Nephron progenitor cell (in vitro differentiated cells): ENCODE measurements at regions not wholly inside any gene's neighbourhood (a gene's known extent, or its start where the extent isn't known, plus 50 kb on each side); places are given as distances from the start of the nearest gene placed in this dataset.

ENCODE experiments used
- DNase-seq: peaks from one replicate; pipeline ENCODE4 v3.0.0; 2021
- H3K27ac Mint-ChIP-seq: 2 replicates; pipeline ENCODE4 v1.8.0; 2021; ENCODE audit warnings: mild to moderate bottlenecking, moderate library complexity, mixed read lengths
- H3K27me3 Mint-ChIP-seq: 2 replicates; pipeline ENCODE4 v1.8.0; 2021; ENCODE audit warnings: mild to moderate bottlenecking, low read depth, mixed read lengths; ENCODE audit not compliant: poor library complexity
- H3K36me3 Mint-ChIP-seq: 2 replicates; pipeline ENCODE4 v1.8.0; 2021; ENCODE audit warnings: low read depth, mixed read lengths
- H3K4me1 Mint-ChIP-seq: 2 replicates; pipeline ENCODE4 v1.8.0; 2021; ENCODE audit warnings: mixed read lengths
- H3K4me3 Mint-ChIP-seq: 2 replicates; pipeline ENCODE4 v1.8.0; 2021; ENCODE audit warnings: mild to moderate bottlenecking, moderate library complexity, mixed read lengths
- H3K9me3 Mint-ChIP-seq: 2 replicates; pipeline ENCODE4 v1.8.0; 2021; ENCODE audit warnings: mild to moderate bottlenecking, moderate library complexity, mixed read lengths
- CTCF ChIP-seq: fragments of 200-600 bp; sonication (generic); IDR thresholded peaks from 2 replicates; pipeline ENCODE4 v1.5.0; 2021; ENCODE audit warnings: antibody characterized with exemption

DNA sequence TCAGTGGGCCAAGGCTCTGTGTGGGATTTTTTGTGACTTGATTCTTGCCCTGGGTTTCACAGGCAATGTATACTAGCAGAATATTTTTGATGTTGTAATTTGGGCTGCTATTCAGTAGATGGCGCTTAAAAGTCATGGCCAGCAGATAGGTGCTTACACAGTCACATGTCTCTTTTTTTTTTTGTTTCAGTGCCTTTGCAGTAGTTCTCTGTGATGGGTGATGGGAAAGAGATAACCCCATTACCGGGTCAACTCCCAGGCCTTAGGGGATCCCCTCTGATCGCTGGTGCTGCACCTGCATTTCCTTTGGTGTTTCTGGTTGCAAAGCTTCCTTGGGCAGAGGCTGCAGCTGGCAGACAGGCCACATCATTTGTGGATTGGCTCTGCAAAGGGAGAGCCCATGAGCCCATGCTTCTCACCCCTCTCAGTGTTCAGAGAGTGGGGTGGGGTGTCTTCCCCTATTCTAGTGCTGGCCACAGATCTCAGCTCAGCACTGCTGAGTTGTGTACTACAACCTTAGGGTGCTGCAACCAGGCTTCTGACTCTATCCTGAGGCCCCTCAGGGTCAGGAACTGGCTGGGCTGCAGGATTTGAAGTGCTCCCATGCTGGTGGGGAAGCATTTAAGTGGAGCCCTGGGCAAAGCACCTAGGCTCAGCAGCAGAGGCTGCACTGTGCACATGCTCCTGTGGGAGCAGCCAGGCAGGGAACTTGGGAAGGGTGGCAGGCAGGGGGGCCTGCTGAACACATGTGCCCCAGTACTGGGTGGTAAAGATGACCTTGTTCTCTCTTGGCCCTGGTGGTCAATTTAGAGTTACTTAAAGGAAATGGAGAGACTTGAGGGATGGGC lies 219.8 kb upstream of the SPHKAP start:
- H3K36me3 Mint-ChIP-seq: no peaks in the 10 kb centered on the region

GRCh38 chr2:228387776-228388175 lies 206.3 kb upstream of the SPHKAP start:
- H3K4me1 Mint-ChIP-seq: no peaks in the 10 kb centered on the region
- H3K9me3 Mint-ChIP-seq: no peaks in the 10 kb centered on the region
- no peak for DNase-seq
- no peak for TF ChIP-seq CTCF
- H3K36me3 Mint-ChIP-seq: no peaks in the 10 kb centered on the region
- H3K27me3 Mint-ChIP-seq: no peaks in the 10 kb centered on the region
- no peak overlapping the region for H3K27ac Mint-ChIP-seq
- no peak overlapping the region for H3K4me3 Mint-ChIP-seq

More for the DNA sequence above, 219.8 kb upstream of the SPHKAP start:
- Mint-ChIP-seq H3K9me3 (peaks cover 19% of the 10 kb centered on the region), H3K4me1 (no peaks in the 10 kb centered on the region), H3K27ac (no peak overlapping the region), H3K4me3 (no peak overlapping the region), H3K27me3 (peaks cover 3% of the 10 kb centered on the region)
- TF ChIP-seq CTCF: no peak
- DNase-seq: no peak

DNA sequence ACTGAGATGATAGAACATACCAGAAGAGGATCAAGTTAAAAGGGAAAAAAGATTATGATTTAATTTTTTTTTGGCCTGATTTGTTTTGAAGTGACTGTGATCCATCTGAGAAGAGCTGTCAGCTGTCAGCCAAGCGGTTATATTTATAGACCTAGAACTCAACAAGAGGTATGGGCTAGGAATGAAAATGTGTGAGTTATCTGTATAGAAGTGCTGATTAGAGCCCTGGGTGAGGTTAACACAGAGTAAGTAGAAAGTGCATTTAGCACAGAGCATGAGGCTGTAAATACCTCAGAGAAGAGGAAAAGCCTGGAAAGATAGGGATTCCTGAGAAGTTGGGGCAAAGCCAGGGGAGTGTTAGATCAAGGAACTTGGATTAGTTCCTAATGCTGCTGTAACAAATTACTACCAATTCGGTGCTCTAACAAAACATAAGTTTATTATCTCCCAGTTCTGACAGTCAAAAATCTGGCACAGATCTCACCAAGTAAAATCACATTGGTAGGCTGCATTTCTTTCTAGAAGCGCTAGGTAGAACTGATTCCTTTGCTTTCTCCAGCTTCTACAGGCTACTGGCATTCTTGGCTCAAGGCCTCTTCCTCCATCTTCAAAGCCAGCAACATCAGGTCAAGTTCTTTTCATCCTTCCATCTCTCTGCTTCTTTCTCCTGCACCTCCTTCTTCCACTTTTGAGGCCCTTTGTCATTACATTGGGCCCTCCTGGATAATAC lies 197.4 kb upstream of the SPHKAP start:
- Mint-ChIP-seq H3K4me1 (no peaks in the 10 kb centered on the region), H3K27me3 (no peaks in the 10 kb centered on the region), H3K4me3 (no peak overlapping the region), H3K9me3 (no peaks in the 10 kb centered on the region), H3K36me3 (no peaks in the 10 kb centered on the region), H3K27ac (no peak overlapping the region)
- no peak for DNase-seq
- TF ChIP-seq CTCF: no peak

GRCh38 chr2:228378233-228378632 lies 196.7 kb upstream of the SPHKAP start:
- Mint-ChIP-seq H3K27me3 (no peaks in the 10 kb centered on the region), H3K4me1 (no peaks in the 10 kb centered on the region), H3K4me3 (no peak overlapping the region), H3K36me3 (no peaks in the 10 kb centered on the region), H3K9me3 (no peaks in the 10 kb centered on the region), H3K27ac (no peak overlapping the region)
- no peak for TF ChIP-seq CTCF
- no peak for DNase-seq

- no peaks in the 10 kb centered on the region for H3K4me1 Mint-ChIP-seq
- H3K9me3 Mint-ChIP-seq: no peaks in the 10 kb centered on the region
- no peak for DNase-seq
- no peak overlapping the region for H3K4me3 Mint-ChIP-seq
- no peak for TF ChIP-seq CTCF
- H3K27ac Mint-ChIP-seq: no peak overlapping the region
- H3K27me3 Mint-ChIP-seq: no peaks in the 10 kb centered on the region
- no peaks in the 10 kb centered on the region for H3K36me3 Mint-ChIP-seq
Measured at GRCh38 chr2:228377533-228377932, 196.0 kb upstream of the SPHKAP start.
